ENCODE measurements at regions not wholly inside any gene's neighbourhood (a gene's known extent, or its start where the extent isn't known, plus 50 kb on each side); places are given as distances from the start of the nearest gene placed in this dataset.
"Not testable (repeated sequence)": the region's sequence is repeated elsewhere in the genome, so short reads cannot be mapped to it uniquely, and the experiment has no call there.

DNA sequence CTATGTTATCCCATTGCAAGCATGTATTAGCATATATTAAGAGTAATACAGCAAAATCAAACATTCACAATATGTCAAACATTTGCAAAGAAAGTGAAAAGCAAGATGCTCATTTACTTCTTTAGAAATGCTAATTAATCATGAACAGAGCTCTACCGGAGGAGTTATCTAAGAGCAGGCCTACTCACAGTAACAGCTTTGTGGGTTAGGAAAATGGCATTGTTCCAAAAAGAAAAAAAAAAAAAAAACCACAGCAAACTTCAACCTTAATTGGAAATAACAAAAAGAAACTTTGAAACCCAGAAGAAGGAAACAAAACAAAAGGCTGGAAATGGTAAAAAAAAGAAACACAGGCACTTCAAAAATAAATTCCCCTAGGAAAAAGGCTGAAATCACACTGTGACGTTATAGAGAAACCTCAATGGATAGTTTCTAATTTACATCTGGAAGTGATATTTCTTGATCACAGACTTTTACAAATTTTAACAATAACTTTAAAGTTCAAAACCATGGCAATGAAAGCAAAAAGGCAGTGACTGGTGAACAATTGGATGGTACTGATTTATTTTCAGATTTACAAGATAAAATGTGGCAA is 1236.8 kb upstream of the SPRY2 start:
- H3K36me3 ChIP-seq, result no peaks in the 10 kb centered on the region
- H3K4me1 ChIP-seq, result no peaks in the 10 kb centered on the region
- no peak overlapping the region for H3K27ac ChIP-seq
- no peaks in the 10 kb centered on the region for H3K27me3 ChIP-seq
- H3K4me3 ChIP-seq, result no peak overlapping the region
- TF ChIP-seq, protein P1, sequence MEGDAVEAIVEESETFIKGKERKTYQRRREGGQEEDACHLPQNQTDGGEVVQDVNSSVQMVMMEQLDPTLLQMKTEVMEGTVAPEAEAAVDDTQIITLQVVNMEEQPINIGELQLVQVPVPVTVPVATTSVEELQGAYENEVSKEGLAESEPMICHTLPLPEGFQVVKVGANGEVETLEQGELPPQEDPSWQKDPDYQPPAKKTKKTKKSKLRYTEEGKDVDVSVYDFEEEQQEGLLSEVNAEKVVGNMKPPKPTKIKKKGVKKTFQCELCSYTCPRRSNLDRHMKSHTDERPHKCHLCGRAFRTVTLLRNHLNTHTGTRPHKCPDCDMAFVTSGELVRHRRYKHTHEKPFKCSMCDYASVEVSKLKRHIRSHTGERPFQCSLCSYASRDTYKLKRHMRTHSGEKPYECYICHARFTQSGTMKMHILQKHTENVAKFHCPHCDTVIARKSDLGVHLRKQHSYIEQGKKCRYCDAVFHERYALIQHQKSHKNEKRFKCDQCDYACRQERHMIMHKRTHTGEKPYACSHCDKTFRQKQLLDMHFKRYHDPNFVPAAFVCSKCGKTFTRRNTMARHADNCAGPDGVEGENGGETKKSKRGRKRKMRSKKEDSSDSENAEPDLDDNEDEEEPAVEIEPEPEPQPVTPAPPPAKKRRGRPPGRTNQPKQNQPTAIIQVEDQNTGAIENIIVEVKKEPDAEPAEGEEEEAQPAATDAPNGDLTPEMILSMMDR (IDR thresholded peaks at IDR 0.05), result no peak
- DNase-seq (ENCODE audit: low spot score), result no peak
- H3K9me3 ChIP-seq, result no peaks in the 10 kb centered on the region

DNA sequence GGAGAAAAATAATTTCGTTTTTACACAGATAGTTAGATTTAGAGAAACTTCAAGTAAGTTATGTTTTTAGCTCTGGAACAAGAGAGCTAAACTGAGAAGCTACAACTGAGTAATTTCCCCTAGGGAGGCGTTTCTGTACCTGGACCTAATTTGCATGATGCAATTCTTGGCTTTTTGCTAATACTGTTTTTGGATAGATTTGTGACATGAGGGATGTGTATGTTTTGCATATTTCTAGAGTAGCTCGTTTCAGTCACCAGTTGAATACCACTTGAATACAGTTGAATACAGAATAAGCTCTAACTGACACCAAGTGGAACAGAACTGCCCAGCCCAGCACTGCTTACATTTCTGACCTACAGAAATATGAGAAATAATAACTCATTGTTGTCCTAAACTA is 1227.9 kb upstream of the SPRY2 start:
- Histone ChIP-seq H3K27me3 (no peaks in the 10 kb centered on the region), H3K9me3 (no peaks in the 10 kb centered on the region), H3K4me3 (no peak overlapping the region), H3K36me3 (no peaks in the 10 kb centered on the region), H3K4me1 (no peaks in the 10 kb centered on the region), H3K27ac (no peak overlapping the region)
- TF ChIP-seq, protein P1 (IDR thresholded peaks at IDR 0.05), result no peak
- no peak for DNase-seq (ENCODE audit: low spot score)

DNA sequence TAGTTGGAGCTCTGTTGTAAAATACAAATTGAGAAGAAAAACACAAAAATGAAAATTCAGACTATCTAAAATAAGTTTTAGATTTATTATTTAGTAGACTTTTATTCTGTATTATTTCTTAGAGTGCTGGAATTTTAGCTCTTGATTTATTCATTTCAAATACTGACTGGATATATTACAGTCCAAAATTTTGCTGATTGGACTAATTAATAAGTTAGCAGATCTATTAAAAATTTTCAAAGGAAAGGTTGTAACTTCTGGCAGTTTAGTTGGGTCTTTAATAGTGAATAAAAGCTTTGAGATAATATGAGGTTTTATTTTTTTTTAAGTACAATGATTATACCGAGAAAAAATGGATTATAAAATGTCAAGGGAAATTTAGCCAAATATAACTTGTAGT is 1224.9 kb upstream of the SPRY2 start:
- Histone ChIP-seq H3K4me1 (no peaks in the 10 kb centered on the region), H3K27me3 (no peaks in the 10 kb centered on the region), H3K4me3 (no peak overlapping the region), H3K27ac (no peak overlapping the region), H3K36me3 (no peaks in the 10 kb centered on the region), H3K9me3 (no peaks in the 10 kb centered on the region)
- no peak for DNase-seq (ENCODE audit: low spot score)
- TF ChIP-seq, protein P1 (IDR thresholded peaks at IDR 0.05), result no peak

- Histone ChIP-seq H3K9me3 (no peaks in the 10 kb centered on the region), H3K4me3 (no peak overlapping the region), H3K36me3 (no peaks in the 10 kb centered on the region), H3K27ac (no peak overlapping the region), H3K4me1 (no peaks in the 10 kb centered on the region), H3K27me3 (no peaks in the 10 kb centered on the region)
- TF ChIP-seq, protein P1 (IDR thresholded peaks at IDR 0.05), result no peak
- no peak for DNase-seq (ENCODE audit: low spot score)
These were observed 1222.2 kb upstream of the SPRY2 start for GRCh38 chr13:81563091-81563490.

- TF ChIP-seq, protein P1 (IDR thresholded peaks at IDR 0.05), result no peak
- Histone ChIP-seq H3K4me1 (no peaks in the 10 kb centered on the region), H3K4me3 (no peak overlapping the region), H3K36me3 (no peaks in the 10 kb centered on the region), H3K9me3 (no peaks in the 10 kb centered on the region), H3K27ac (no peak overlapping the region), H3K27me3 (no peaks in the 10 kb centered on the region)
- no peak for DNase-seq (ENCODE audit: low spot score)
These were observed 1221.7 kb upstream of the SPRY2 start for GRCh38 chr13:81562598-81562997.

- Histone ChIP-seq H3K4me1 (no peaks in the 10 kb centered on the region), H3K27me3 (no peaks in the 10 kb centered on the region), H3K9me3 (no peaks in the 10 kb centered on the region), H3K27ac (no peak overlapping the region), H3K4me3 (no peak overlapping the region), H3K36me3 (no peaks in the 10 kb centered on the region)
- TF ChIP-seq, protein P1 (IDR thresholded peaks at IDR 0.05), result no peak
- DNase-seq (ENCODE audit: low spot score), result no peak
These were observed 1210.1 kb upstream of the SPRY2 start for GRCh38 chr13:81551036-81551435.

DNA sequence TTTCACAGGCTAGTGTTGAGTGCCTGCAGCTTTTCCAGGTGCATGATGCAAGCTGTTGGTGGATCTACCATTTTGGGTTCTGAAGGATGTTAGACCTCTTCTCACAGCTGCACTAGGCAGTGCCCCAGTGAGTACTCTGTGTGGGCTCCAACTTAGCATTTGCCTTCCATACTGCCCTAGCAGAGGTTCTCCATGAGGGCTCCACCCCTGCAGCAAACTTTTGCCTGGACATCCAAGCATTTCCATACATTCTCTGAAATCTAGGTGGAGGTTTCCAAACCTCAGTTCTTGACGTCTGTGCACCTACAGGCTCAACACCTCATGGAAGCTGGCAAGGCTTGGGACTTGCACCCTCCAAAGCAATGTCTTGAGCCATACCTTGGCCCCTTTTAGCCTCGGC is 1205.4 kb upstream of the SPRY2 start:
- H3K4me3 ChIP-seq; H3K27ac ChIP-seq; H3K9me3 ChIP-seq; H3K4me1 ChIP-seq; DNase-seq (ENCODE audit: low spot score); H3K36me3 ChIP-seq; H3K27me3 ChIP-seq: not testable (repeated sequence)
